WTC11 (cell line): ENCODE measurements at regions not wholly inside any gene's neighbourhood (a gene's known extent, or its start where the extent isn't known, plus 50 kb on each side); places are given as distances from the start of the nearest gene placed in this dataset.

ENCODE experiments used
- CTCF ChIP-seq: fragments of 200-600 bp; IDR thresholded peaks from 2 replicates; pipeline ENCODE4 v1.8.0; 2022; ENCODE audit warnings: antibody characterized with exemption
- ETV6 ChIP-seq: sonication (generic); formaldehyde crosslinking; IDR thresholded peaks from 2 replicates; pipeline ENCODE4 v1.8.1; 2022; ENCODE audit warnings: mild to moderate bottlenecking, missing genetic modification reagents
- SP1 ChIP-seq: sonication (generic); formaldehyde crosslinking; conservative IDR thresholded peaks from 2 replicates; pipeline ENCODE4 v1.8.1; 2022; ENCODE audit warnings: missing genetic modification reagents
- ZNF138 ChIP-seq: sonication (generic); formaldehyde crosslinking; conservative IDR thresholded peaks from 2 replicates; pipeline ENCODE4 v1.8.1; 2022; ENCODE audit warnings: mild to moderate bottlenecking, moderate library complexity, missing genetic modification reagents
- TF ChIP-seq, protein P1 (sequence below): sonication (generic); formaldehyde crosslinking; IDR thresholded peaks from 2 replicates; pipeline ENCODE4 v1.8.1; 2022; ENCODE audit warnings: mild to moderate bottlenecking, missing genetic modification reagents, moderate library complexity, borderline replicate concordance

DNA sequence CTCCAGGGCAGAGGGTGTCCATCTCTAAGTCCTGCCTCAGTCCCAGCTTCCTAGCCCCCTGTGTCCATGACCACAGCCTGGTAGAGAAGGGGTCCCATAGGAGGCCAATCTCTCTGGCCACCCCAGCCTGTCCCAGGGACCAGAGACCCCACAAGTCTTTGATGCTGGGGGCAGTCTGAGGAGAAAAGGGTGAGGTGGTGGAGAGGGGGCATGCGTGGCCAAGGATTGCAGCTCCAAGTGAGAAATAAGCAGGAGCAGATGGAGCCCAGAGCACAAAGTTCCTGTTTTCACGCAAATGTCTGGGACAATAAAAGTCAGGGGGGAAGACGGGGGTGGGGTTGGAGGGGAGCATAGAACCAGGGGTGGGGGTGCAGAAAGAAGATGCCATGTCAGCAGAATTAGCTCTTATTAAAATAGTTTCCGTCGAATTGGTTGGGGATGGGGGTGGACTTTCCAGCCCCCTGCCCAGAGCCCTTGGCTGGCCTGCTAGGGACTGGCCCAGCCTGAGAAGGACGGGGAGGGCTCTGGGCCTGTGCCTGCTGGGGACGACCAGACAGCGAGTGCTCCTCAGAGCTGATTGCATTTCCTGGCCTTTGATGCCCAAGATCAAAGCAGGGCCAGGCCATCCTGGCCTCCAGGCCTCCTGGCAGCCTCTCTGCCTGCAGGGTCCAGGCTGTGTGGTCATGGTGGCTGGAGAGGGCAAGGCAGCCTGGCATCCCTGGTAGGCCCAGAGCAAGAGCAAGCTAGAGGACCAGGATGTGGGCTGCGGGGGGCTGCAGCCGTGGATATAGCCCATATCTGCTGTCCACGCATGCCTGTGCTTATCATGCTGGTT is 337.1 kb downstream of the DYSF start:
- TF ChIP-seq SP1 (CRISPR knock-in tag) (no peak), ETV6 (CRISPR knock-in tag) (no peak), ZNF138 (CRISPR knock-in tag) (no peak), CTCF (no peak)
- TF ChIP-seq, protein P1, sequence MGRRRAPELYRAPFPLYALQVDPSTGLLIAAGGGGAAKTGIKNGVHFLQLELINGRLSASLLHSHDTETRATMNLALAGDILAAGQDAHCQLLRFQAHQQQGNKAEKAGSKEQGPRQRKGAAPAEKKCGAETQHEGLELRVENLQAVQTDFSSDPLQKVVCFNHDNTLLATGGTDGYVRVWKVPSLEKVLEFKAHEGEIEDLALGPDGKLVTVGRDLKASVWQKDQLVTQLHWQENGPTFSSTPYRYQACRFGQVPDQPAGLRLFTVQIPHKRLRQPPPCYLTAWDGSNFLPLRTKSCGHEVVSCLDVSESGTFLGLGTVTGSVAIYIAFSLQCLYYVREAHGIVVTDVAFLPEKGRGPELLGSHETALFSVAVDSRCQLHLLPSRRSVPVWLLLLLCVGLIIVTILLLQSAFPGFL (CRISPR knock-in tag) = no peak
